ENCODE measurements at regions not wholly inside any gene's neighbourhood (a gene's known extent, or its start where the extent isn't known, plus 50 kb on each side); places are given as distances from the start of the nearest gene placed in this dataset.

- no peak for DNase-seq
Measured at GRCh38 chr16:80029761-80030481, 429.4 kb upstream of the MAF start.

- no peak for DNase-seq
Measured at GRCh38 chr16:80029381-80029630, 428.8 kb upstream of the MAF start.

- DNase-seq = no peak
Measured at GRCh38 chr16:80028581-80029380, 428.2 kb upstream of the MAF start.

GRCh38 chr16:80027007-80027965, 426.7 kb upstream of the MAF start:
- no peak for DNase-seq

GRCh38 chr16:80025236-80025635, 424.7 kb upstream of the MAF start:
- DNase-seq = no peak

GRCh38 chr16:80024443-80024842, 423.9 kb upstream of the MAF start:
- DNase-seq = no peak

- no peak for DNase-seq
Measured at GRCh38 chr16:80023865-80024264, 423.3 kb upstream of the MAF start.

GRCh38 chr16:80019395-80019794, 418.9 kb upstream of the MAF start:
- DNase-seq = no peak

- DNase-seq = no peak
Measured at GRCh38 chr16:80018466-80018865, 417.9 kb upstream of the MAF start.

GRCh38 chr16:80016731-80017326, 416.3 kb upstream of the MAF start:
- DNase-seq = no peak

- DNase-seq = no peak
Measured at GRCh38 chr16:80015566-80015965, 415.0 kb upstream of the MAF start.

GRCh38 chr16:80014241-80014939, 413.9 kb upstream of the MAF start:
- DNase-seq = no peak

- DNase-seq = no peak
Measured at GRCh38 chr16:80012586-80012985, 412.0 kb upstream of the MAF start.

- DNase-seq = no peak
Measured at GRCh38 chr16:80009971-80010659, 409.6 kb upstream of the MAF start.

- no peak for DNase-seq
Measured at GRCh38 chr16:80008857-80009256, 408.3 kb upstream of the MAF start.

- DNase-seq = no peak
Measured at GRCh38 chr16:80007231-80007630, 406.7 kb upstream of the MAF start.

- no peak for DNase-seq
Measured at GRCh38 chr16:80006241-80007215, 406.0 kb upstream of the MAF start.

GRCh38 chr16:80004113-80004512, 403.6 kb upstream of the MAF start:
- DNase-seq = no peak

GRCh38 chr16:80002261-80002660, 401.7 kb upstream of the MAF start:
- no peak for DNase-seq

- no peak for DNase-seq
Measured at GRCh38 chr16:79998143-79998542, 397.6 kb upstream of the MAF start.

- no peak for DNase-seq
Measured at GRCh38 chr16:79997257-79997656, 396.7 kb upstream of the MAF start.
